ENCODE measurements at regions not wholly inside any gene's neighbourhood (a gene's known extent, or its start where the extent isn't known, plus 50 kb on each side); places are given as distances from the start of the nearest gene placed in this dataset.

GRCh38 chr19:31670931-31671330 is 321.7 kb upstream of the TSHZ3 start:
- no peak for DNase-seq

DNA sequence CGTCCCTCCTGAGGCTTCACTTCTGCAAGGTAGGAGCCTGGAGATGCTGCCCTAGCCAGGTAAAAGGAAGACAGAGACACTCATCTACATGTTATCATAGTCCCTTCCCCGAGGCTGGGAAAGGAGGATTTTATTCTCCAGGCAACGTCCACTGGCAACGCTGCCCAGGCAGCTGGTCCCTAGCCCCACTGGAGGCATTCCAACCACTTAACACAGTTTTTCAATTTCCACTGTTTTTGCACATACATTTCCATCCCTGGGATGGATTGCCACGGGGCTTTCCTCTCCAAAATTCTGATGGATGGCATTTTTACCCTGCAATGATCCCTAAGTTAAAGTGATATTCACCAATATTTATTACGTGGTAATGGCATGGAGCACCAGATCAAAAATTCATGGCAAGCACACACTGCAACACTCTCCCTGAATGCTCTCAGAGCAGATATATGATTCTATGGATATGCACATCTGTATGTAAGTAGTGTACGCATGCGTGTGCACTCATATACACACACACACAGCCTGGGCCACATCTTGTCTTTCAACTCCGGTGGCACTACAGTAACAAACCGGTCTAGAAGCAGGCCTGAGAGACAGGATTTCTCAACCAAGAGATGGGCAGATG is 322.3 kb upstream of the TSHZ3 start:
- no peak for DNase-seq

GRCh38 chr19:31674503-31675192 is 325.4 kb upstream of the TSHZ3 start:
- no peak for DNase-seq

DNA sequence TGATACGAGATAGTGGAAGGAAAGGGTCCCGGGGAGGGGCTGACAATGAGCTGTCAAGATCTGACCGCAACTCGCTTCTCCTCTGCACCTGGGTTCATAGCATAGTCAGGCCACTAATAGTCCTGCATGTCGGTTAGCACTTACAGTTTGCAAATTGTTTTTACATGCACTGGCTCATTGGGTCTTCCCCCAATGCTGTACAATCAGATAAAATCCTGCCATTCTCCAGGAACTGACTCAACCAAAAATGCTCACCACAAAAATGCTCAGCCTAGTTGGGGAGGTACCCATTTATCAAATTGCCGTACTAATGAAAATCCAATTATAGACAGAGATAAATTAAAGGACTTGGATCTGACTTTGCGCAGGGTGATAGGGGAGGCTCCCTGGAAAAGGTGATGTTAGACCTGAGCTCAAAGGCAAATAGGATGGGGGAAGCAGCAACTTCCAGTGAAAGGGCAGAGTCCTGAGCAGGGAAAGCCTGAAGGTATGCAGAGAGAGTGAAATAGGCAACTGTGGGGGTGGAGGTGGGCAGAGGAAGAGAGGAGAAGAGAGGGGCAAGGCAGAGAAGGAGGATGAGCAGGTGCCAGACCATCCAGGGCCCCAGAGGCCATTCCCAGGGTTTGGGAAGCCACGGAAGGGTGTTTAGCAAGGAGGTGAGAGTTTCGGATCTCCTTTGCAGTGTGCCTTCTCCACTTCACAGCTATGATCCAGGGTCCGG is 326.1 kb upstream of the TSHZ3 start:
- no peak for DNase-seq

GRCh38 chr19:31676271-31677004 is 327.2 kb upstream of the TSHZ3 start:
- DNase-seq = no peak

- DNase-seq = no peak
These were observed 329.2 kb upstream of the TSHZ3 start for GRCh38 chr19:31678421-31678820.

DNA sequence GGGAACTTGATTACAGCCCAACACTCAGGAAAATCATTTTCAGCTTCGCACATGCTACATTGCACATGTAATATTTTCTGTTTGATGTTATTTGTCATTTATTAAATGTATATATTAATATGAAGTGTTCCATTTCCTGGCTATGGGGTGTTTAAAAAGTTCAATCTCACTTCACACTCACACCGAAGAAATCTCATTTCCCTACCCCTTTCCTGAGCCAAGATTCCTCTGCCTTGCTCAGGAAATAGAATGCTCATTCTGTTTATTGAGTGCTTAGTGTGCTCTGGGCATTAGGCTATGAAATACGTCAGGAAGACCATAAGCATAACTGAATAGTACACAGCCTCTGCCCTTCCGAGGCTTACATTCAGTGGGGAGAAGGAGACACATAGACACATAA is 331.9 kb upstream of the TSHZ3 start:
- DNase-seq = no peak

DNA sequence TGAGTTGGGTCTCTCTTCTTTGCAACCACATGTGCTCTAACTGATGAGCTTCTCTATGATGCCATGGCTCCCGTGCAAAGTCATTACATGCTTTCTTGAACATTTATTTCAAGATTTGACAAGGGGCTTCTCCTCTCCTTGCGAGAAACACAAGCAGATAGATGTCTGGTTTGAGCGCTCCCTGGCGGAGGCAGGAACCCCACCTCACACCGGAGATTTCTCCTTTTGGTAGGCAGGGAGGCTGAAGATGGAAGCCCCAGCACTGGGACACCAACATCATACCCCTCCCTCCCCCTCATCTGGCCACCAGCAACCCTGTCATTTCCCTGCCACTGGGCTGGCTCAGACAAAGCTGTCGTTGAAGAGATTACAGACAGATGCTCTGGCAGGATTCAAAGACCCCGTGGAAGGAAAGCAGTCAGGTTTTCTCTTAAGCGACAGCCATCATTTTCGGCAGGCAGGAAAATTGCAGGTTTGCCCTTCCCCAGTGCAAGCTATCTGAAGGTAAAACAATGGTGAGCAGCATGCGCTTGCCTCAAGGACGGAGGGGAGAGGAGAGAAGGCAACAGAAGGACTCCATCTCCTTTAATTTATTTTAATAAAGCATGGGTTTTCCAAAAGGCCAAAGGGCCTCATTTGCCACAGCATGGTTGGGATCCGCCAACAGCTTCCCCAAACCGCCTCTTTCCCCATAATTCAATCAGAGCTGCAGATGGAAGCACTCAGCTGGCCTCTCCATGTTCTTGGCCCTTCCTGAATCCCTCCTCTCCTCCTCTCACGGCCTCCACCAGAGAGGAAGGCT is 344.1 kb upstream of the TSHZ3 start:
- no peak for DNase-seq

GRCh38 chr19:31693933-31694269 is 344.7 kb upstream of the TSHZ3 start:
- DNase-seq = no peak

- DNase-seq = no peak
These were observed 345.5 kb upstream of the TSHZ3 start for GRCh38 chr19:31694761-31695160.

GRCh38 chr19:31699421-31699820 is 350.2 kb upstream of the TSHZ3 start:
- no peak for DNase-seq

DNA sequence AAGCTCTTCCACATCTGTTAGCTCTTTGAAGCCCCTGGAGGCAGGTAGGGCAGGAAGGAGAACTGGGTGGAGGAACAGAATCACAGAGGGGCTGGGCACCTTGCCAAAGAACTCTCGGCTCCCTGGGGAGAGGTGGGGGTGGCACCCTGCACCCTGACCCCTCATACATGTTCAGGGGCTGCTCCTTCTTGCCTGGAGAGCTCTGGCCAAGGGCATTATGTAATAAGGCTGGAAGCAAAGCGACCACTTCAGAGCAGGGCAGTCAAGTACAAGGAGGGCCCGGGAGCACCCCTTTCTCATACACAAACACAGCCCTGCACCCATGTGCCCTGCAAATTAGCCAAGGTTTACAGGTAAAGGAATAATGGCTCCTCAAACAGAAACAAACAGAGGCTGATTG is 351.9 kb upstream of the TSHZ3 start:
- no peak for DNase-seq

DNA sequence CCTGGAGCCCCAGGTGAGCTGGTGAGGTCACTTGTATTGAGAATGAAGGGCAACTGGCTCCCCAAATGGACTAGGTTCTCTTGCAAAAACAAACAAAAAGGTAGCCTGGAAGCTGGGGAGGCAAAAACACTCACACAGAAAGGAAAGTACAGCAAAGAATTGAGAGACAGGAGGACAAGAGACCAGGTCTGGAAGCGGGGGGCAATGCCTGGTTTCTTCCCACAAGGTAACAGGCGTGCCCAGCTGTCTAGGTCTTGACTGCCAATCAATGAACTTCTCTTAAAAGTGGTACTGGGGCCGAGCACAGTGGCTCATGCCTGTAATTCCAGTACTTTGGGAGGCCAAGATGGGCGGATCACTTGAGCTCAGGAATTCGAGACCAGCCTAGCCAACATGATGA is 356.4 kb upstream of the TSHZ3 start:
- no peak for DNase-seq

GRCh38 chr19:31706131-31706530 is 356.9 kb upstream of the TSHZ3 start:
- no peak for DNase-seq

- no peak for DNase-seq
These were observed 357.7 kb upstream of the TSHZ3 start for GRCh38 chr19:31706691-31707620.

GRCh38 chr19:31708520-31708919 is 359.3 kb upstream of the TSHZ3 start:
- DNase-seq = no peak

DNA sequence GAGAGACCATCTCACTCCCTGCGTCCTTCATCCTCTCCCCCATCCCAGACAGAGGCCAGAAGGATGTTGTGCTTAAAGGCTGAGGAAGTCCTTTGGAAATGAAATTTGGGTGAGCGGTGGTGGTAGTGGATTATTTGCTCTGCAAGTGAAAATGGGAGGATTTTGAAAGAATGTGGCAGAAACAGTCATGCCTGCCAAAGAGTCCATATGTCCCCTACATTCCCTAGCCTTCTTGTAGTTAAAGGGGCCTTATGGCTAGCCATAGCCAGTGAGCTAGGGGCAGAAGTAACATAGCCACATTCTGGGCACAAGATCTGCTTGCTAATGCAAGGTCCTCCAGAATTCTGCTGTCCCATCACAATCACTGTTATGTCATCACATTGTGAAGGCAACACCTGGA is 360.2 kb upstream of the TSHZ3 start:
- no peak for DNase-seq

GRCh38 chr19:31715249-31715945 is 366.2 kb upstream of the TSHZ3 start:
- no peak for DNase-seq

- no peak for DNase-seq
These were observed 367.6 kb upstream of the TSHZ3 start for GRCh38 chr19:31716826-31717225.

DNA sequence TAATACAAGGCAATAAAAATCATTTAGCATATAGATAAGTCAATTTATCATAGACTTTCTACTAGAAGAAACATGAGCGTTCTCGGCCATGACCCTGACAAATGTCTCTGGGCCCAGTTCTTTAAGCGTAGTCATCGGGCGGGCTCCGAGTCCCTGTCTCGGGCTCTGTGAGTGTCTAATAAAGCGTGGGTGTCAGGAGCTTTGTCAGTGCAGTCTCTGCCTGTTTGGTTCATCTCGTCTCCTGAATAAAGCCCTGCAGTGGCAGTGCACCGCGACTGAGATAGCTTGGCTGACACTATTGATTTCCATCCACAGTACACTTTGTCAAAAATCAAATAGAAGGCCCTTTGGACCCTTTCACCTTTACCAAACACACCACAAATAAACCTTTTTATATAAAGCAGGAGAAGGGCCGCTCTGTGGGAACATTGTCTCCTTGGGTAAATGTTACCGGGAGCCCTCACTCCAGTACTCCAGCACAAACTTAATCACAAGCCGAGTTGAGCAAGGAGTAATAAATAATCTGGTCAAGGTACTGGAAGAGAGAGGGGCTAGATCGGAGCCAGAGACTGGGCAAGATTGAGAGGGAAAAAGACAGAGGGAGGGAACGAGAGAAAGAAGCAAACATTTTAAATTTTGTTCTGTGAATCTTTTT is 368.2 kb upstream of the TSHZ3 start:
- DNase-seq = no peak

DNA sequence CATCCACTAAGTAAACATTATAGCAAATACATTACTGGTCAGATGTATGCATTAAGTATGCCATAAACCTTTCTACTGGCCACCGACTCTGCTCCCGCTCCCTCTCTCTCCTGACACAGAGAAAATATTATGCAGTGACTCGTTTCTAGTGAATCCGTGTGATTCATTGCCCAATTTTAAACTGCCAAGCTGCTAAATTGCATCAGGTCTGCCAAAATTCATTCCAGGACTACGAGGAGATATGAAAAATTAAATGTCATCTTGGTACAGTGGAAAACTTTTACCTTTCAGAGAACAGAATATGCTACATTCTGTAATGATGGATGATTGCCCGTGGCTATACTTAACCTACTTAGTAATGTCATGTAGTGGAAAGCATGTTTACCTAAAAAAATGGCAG is 368.8 kb upstream of the TSHZ3 start:
- DNase-seq = no peak
